SJSA1 (cell line): ENCODE measurements at regions not wholly inside any gene's neighbourhood (a gene's known extent, or its start where the extent isn't known, plus 50 kb on each side); places are given as distances from the start of the nearest gene placed in this dataset.
"Not testable (repeated sequence)": the region's sequence is repeated elsewhere in the genome, so short reads cannot be mapped to it uniquely, and the experiment has no call there.

Experiments used
- DNase-seq, 2 experiments: peaks; one replicate each; pipeline ENCODE4 v3.0.0-alpha.2; 2015 to 2020; ENCODE audit warnings: low spot score in 2 of 2, low read depth in 1 of 2
- H3K27ac ChIP-seq: fragments of 250-450 bp; sonication (Bioruptor Pico); 2 replicates; pipeline ENCODE4 v1.5.1; 2020; ENCODE audit warnings: mild to moderate bottlenecking, moderate library complexity
- H3K27me3 ChIP-seq: fragments of 250-450 bp; sonication (Bioruptor Pico); replicated peaks from 2 replicates; pipeline ENCODE4 v1.5.1; 2020; ENCODE audit warnings: mild to moderate bottlenecking, moderate library complexity
- H3K36me3 ChIP-seq: fragments of 250-450 bp; sonication (Bioruptor Pico); 2 replicates; pipeline ENCODE4 v1.5.1; 2020; ENCODE audit warnings: mild to moderate bottlenecking
- H3K4me1 ChIP-seq: fragments of 250-450 bp; sonication (Bioruptor Pico); replicated peaks from 2 replicates; pipeline ENCODE4 v1.6.1; 2021; ENCODE audit warnings: mild to moderate bottlenecking
- H3K4me3 ChIP-seq: fragments of 250-450 bp; sonication (Bioruptor Pico); 2 replicates; pipeline ENCODE4 v1.5.1; 2020; ENCODE audit warnings: mild to moderate bottlenecking
- H3K9me3 ChIP-seq: fragments of 250-450 bp; sonication (Bioruptor Pico); replicated peaks from 2 replicates; pipeline ENCODE4 v1.5.1; 2020; ENCODE audit warnings: mild to moderate bottlenecking

DNA sequence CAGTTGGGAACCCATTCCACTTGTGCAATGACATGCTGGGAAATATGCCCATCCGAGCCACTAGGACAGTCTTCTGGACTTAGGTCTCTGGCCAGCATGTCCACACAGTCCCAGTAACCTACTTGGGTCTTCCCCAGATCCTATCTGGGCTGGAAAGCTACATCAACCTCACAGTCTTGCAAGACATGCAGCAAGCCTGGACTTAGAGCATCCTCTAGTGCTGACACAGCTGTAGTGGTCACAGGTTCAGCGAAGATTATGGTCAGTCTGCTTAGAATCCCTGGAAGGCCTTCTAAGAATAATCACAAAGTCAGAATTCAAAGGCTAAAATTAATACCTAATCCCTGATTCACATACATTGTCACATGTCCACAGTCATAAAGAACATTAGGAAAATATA lies 842.7 kb downstream of the STPG2 start:
- Histone ChIP-seq H3K27me3 (no peaks in the 10 kb centered on the region), H3K9me3 (peaks cover 10% of the 10 kb centered on the region), H3K4me1 (no peaks in the 10 kb centered on the region), H3K27ac (no peak overlapping the region), H3K36me3 (no peaks in the 10 kb centered on the region), H3K4me3 (no peak overlapping the region)
- no peak for DNase-seq

DNA sequence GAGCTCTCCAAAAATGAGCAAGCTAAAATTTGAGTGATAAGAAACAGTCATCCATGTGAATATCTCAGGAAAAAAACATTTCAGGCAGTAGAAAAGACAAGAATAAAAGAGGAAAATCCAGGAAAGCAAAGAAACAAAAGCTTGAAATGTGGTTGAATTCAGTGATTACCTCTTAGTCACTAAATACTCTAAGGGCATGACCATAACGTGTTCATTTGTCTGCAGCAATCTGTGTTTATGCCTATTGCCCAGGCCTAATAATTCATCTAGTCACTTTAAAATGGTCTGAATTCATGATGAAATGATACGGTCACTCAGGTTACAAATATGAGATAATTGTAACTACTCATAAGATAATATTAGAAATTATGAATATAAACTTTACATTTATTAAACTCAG lies 837.9 kb downstream of the STPG2 start:
- Histone ChIP-seq H3K4me3 (no peak overlapping the region), H3K36me3 (no peaks in the 10 kb centered on the region), H3K27me3 (no peaks in the 10 kb centered on the region), H3K27ac (no peak overlapping the region), H3K9me3 (peaks cover 4% of the 10 kb centered on the region), H3K4me1 (no peaks in the 10 kb centered on the region)
- DNase-seq, result no peak

DNA sequence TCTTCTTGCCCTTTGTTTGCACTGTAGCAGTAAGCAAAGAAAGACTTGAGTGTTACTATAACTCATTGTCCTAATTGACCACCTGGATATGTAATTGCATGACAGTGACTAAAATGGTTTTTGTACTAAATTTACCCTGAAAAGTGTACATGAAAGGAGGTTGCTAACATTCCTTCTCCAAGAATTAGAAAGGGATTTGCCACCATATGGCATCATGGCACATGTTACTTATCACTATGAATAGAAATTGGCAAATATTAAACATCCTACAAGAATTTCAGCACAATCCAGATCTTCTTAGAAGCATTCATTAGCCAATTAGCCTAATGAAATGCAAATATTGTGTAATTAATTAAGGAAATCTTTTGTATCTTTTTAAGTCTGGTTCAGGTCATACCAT lies 834.2 kb downstream of the STPG2 start:
- no peak for DNase-seq
- Histone ChIP-seq H3K27me3 (no peaks in the 10 kb centered on the region), H3K36me3 (no peaks in the 10 kb centered on the region), H3K4me1 (no peaks in the 10 kb centered on the region), H3K9me3 (no peaks in the 10 kb centered on the region), H3K27ac (no peak overlapping the region), H3K4me3 (no peak overlapping the region)

- no peak overlapping the region for H3K27ac ChIP-seq
- no peak for DNase-seq
- no peak overlapping the region for H3K4me3 ChIP-seq
Measured at GRCh38 chr4:97317201-97317600, 826.1 kb downstream of the STPG2 start.

DNA sequence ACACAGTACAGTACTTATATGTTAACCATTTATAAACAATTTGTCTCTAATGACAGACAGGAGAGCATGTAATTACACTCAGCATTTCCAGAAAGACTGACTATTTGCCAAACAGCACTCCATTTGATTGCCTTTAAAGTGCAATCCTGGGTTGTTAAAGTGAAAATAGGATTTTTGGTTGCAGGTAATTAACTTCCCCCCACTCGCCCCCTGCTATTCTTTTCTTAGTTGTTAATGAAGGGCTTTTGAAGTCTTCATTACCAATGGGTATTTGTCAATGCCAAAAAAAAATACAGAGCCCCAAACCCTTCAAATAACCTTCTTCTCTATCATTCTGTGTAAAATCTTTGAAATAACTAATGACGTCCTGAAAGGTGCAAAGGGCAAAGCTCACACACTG lies 825.6 kb downstream of the STPG2 start:
- DNase-seq, result no peak
- H3K9me3 ChIP-seq, result no peaks in the 10 kb centered on the region
- H3K4me3 ChIP-seq, result no peak overlapping the region

More at GRCh38 chr4:97317201-97317600, 826.1 kb downstream of the STPG2 start:
- Histone ChIP-seq H3K4me1 (no peaks in the 10 kb centered on the region), H3K27me3 (no peaks in the 10 kb centered on the region), H3K9me3 (no peaks in the 10 kb centered on the region), H3K36me3 (no peaks in the 10 kb centered on the region)

GRCh38 chr4:97325751-97326150 lies 817.5 kb downstream of the STPG2 start:
- not testable (repeated sequence) for H3K27me3 ChIP-seq, H3K4me1 ChIP-seq, H3K9me3 ChIP-seq, DNase-seq, H3K36me3 ChIP-seq, H3K4me3 ChIP-seq, H3K27ac ChIP-seq

More for the DNA sequence above, 825.6 kb downstream of the STPG2 start:
- Histone ChIP-seq H3K4me1 (no peaks in the 10 kb centered on the region), H3K27me3 (no peaks in the 10 kb centered on the region), H3K36me3 (no peaks in the 10 kb centered on the region), H3K27ac (no peak overlapping the region)

- Histone ChIP-seq H3K27ac (no peak overlapping the region), H3K9me3 (0 out of 2 replicates have a peak, but pooled peaks cover 2% of the 10 kb centered on the region), H3K36me3 (no peaks in the 10 kb centered on the region), H3K27me3 (no peaks in the 10 kb centered on the region), H3K4me1 (no peaks in the 10 kb centered on the region), H3K4me3 (no peak overlapping the region)
- no peak for DNase-seq
Measured at GRCh38 chr4:97330917-97331316, 812.4 kb downstream of the STPG2 start.

- Histone ChIP-seq H3K27ac (no peak overlapping the region), H3K36me3 (no peaks in the 10 kb centered on the region), H3K9me3 (0 out of 2 replicates have a peak, but pooled peaks cover 5% of the 10 kb centered on the region), H3K4me1 (no peaks in the 10 kb centered on the region), H3K4me3 (no peak overlapping the region), H3K27me3 (no peaks in the 10 kb centered on the region)
- DNase-seq, result no peak
Measured at GRCh38 chr4:97334348-97334747, 808.9 kb downstream of the STPG2 start.

DNA sequence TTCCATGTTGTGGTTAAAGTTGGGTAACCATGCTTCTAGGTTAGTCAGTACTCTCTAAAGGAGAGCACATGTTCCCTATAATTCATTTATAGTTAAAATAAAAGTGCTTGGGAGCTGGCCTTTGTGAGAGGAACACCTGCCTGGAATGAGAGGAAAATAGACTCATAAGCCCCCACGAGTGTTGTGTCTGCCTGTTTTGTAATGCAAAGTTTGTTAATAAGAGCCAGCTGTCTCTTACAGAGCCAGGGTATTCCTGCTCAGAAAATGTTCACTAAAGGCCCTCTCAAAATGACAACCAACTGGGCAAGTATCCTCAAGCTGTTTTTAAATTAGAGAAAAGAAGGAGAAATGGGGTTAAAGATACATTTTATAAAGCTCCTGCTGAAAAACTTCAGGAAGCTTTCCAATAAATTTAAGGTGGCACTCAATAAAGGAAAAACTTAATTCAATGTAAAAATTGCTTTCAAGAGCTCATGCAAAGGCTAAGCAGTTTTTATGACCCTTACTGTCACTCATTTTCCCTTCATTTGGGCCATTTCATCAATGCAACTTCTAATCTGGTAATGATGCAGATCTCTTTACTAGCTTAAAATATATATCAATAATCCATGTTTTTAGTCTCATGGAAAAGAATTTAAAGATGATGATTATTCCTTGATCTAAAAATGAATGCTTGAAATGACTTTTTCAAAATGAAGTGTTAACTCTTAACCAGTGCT lies 793.6 kb downstream of the STPG2 start:
- no peak overlapping the region for H3K27ac ChIP-seq
- no peak for DNase-seq
- H3K36me3 ChIP-seq, result no peaks in the 10 kb centered on the region
- H3K4me3 ChIP-seq, result no peak overlapping the region
- no peaks in the 10 kb centered on the region for H3K9me3 ChIP-seq
- no peaks in the 10 kb centered on the region for H3K4me1 ChIP-seq
- no peaks in the 10 kb centered on the region for H3K27me3 ChIP-seq

GRCh38 chr4:97353876-97354275 lies 789.4 kb downstream of the STPG2 start:
- H3K4me3 ChIP-seq, result no peak overlapping the region

DNA sequence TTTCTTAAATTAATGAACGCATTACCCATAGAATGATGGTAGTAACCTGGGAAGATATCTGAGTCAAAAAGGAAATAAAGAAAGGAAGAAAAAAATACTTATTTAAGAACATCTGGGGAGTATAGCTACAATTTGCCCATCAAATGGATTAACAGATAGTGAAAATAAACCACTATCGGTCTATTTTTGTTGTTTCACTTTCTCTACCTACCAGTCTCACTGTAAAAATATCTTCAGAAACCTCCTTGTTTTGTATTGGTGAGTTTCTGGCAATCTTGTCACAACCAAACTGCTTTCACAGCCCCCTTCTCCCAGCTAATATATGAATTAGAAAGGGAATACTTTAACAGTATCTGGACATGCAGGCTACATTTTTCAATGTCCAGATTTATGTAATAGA lies 783.5 kb downstream of the STPG2 start:
- no peak for DNase-seq
- Histone ChIP-seq H3K36me3 (no peaks in the 10 kb centered on the region), H3K27ac (no peak overlapping the region), H3K4me3 (no peak overlapping the region), H3K4me1 (no peaks in the 10 kb centered on the region), H3K27me3 (no peaks in the 10 kb centered on the region), H3K9me3 (0 out of 2 replicates have a peak, but pooled peaks cover 2% of the 10 kb centered on the region)

More at GRCh38 chr4:97353876-97354275, 789.4 kb downstream of the STPG2 start:
- Histone ChIP-seq H3K4me1 (no peaks in the 10 kb centered on the region), H3K27me3 (no peaks in the 10 kb centered on the region), H3K9me3 (0 out of 2 replicates have a peak, but pooled peaks cover 2% of the 10 kb centered on the region), H3K27ac (no peak overlapping the region), H3K36me3 (no peaks in the 10 kb centered on the region)
- DNase-seq, result no peak

DNA sequence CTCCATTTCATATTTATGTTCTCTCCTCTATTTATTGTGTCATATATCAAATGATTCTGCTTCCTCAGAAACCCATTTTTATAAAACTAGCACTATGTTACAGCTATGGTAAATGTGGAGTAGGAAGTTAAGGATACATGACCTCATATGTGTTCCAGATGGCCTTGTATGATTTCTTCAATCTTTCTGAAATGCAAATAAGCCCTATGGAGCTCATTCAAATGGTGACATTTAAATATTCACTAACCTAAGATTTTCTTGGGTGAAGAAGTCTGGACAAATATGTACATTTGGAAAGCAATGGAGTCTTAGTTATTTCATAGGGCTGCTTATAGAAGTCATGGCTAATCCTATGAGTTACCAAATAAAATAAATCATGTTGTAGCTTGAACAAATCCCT lies 782.5 kb downstream of the STPG2 start:
- no peaks in the 10 kb centered on the region for H3K36me3 ChIP-seq
- H3K9me3 ChIP-seq, result 0 out of 2 replicates have a peak, but pooled peaks cover 2% of the 10 kb centered on the region
- H3K4me1 ChIP-seq, result no peaks in the 10 kb centered on the region
- H3K4me3 ChIP-seq, result no peak overlapping the region
- H3K27me3 ChIP-seq, result no peaks in the 10 kb centered on the region
- H3K27ac ChIP-seq, result no peak overlapping the region
- no peak for DNase-seq

- no peaks in the 10 kb centered on the region for H3K36me3 ChIP-seq
- H3K27me3 ChIP-seq, result no peaks in the 10 kb centered on the region
- no peak overlapping the region for H3K27ac ChIP-seq
- H3K9me3 ChIP-seq, result no peaks in the 10 kb centered on the region; the same call in 1 of the 2 replicates
- DNase-seq, result no peak
- H3K4me3 ChIP-seq, result no peak overlapping the region
- H3K4me1 ChIP-seq, result no peaks in the 10 kb centered on the region
Measured at GRCh38 chr4:97367878-97368277, 775.4 kb downstream of the STPG2 start.

DNA sequence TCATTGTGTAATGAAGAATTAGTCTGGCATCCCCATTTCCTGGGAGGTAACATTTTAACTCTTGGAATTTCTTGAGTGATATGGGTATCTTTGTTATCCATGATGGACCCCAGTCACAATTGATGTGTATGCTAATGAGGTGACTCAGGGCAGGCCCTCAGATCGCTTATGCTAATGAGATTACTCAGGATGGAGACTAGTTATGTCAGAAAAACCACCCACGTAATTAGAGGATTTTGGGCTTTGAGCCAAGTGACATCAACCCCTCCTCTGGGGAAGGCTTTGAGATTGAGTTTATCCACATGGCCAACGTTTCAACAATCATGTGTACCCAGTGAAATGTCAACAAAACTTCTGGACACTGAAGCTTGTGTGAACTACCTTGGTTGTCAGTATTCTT lies 772.7 kb downstream of the STPG2 start:
- peaks cover 3% of the 10 kb centered on the region; the same call in 1 of the 2 replicates for H3K9me3 ChIP-seq
- H3K27ac ChIP-seq, result no peak overlapping the region
- H3K27me3 ChIP-seq, result no peaks in the 10 kb centered on the region
- no peaks in the 10 kb centered on the region for H3K36me3 ChIP-seq
- H3K4me1 ChIP-seq, result no peaks in the 10 kb centered on the region
- no peak overlapping the region for H3K4me3 ChIP-seq
- no peak for DNase-seq

GRCh38 chr4:97374526-97374925 lies 768.8 kb downstream of the STPG2 start:
- DNase-seq, result no peak
- H3K27me3 ChIP-seq, result no peaks in the 10 kb centered on the region

More at GRCh38 chr4:97374526-97374925, 768.8 kb downstream of the STPG2 start:
- no peaks in the 10 kb centered on the region for H3K4me1 ChIP-seq
- H3K4me3 ChIP-seq, result no peak overlapping the region
- H3K36me3 ChIP-seq, result no peaks in the 10 kb centered on the region
- H3K27ac ChIP-seq, result no peak overlapping the region
- H3K9me3 ChIP-seq, result 0 out of 2 replicates have a peak, but pooled peaks cover 3% of the 10 kb centered on the region
